BLaER1 treated with 17β-estradiol and CSF1 and Interleukin-3, amounts not matched to agents 10 nM and 100 nM (cell line): ENCODE measurements at regions not wholly inside any gene's neighbourhood (a gene's known extent, or its start where the extent isn't known, plus 50 kb on each side); places are given as distances from the start of the nearest gene placed in this dataset.
"Not testable (repeated sequence)": the region's sequence is repeated elsewhere in the genome, so short reads cannot be mapped to it uniquely, and the experiment has no call there.

Experiments
- H3K27ac ChIP-seq, 11 experiments: shearing (Covaris generic); formaldehyde crosslinking; 2 replicates each; pipeline ENCODE4 v1.8.1; 2022
- H3K27me3 ChIP-seq, 11 experiments: shearing (Covaris generic); formaldehyde crosslinking; 2 replicates each; pipeline ENCODE4 v1.8.1; 2022
- H3K36me3 ChIP-seq, 11 experiments: shearing (Covaris generic); formaldehyde crosslinking; 2 replicates each; pipeline ENCODE4 v1.8.1; 2022
- H3K4me1 ChIP-seq, 10 experiments: shearing (Covaris generic); formaldehyde crosslinking; 2 replicates each; pipeline ENCODE4 v1.8.1; 2022
- H3K4me2 ChIP-seq, 11 experiments: shearing (Covaris generic); formaldehyde crosslinking; 2 replicates each; pipeline ENCODE4 v1.8.1; 2022
- H3K4me3 ChIP-seq, 10 experiments: shearing (Covaris generic); formaldehyde crosslinking; 2 replicates each; pipeline ENCODE4 v1.8.1; 2022
- H3K9ac ChIP-seq, 11 experiments: shearing (Covaris generic); formaldehyde crosslinking; 2 replicates each; pipeline ENCODE4 v1.8.1; 2022
- H3K9me3 ChIP-seq, 11 experiments: shearing (Covaris generic); formaldehyde crosslinking; replicated peaks in 1 of 11; 2 replicates each; pipeline ENCODE4 v1.8.1; 2022
- H4K20me1 ChIP-seq, 11 experiments: shearing (Covaris generic); formaldehyde crosslinking; 2 replicates each; pipeline ENCODE4 v1.8.1; 2022
- Cebpa-rat ChIP-seq, 11 experiments: shearing (Covaris generic); IDR thresholded peaks; 2 replicates each; pipeline ENCODE4 v1.8.1; 2022

GRCh38 chrX:40855932-40856515 is 120.7 kb upstream of the MED14 start:
- no peaks in the 10 kb centered on the region for H4K20me1 ChIP-seq
- H3K27ac ChIP-seq: no peak overlapping the region
- no peaks in the 10 kb centered on the region for H3K4me1 ChIP-seq
- peaks cover 5 to 52% (median 40%) of the 10 kb centered on the region in 11 experiments; a peak in 21 of 22 replicates for H3K27me3 ChIP-seq
- H3K36me3 ChIP-seq: no peaks in the 10 kb centered on the region
- TF ChIP-seq Cebpa-rat (IDR thresholded peaks at IDR 0.05): no peak
- H3K9ac ChIP-seq: no peak overlapping the region
- H3K9me3 ChIP-seq: peaks cover 17 to 42% (median 21%) of the 10 kb centered on the region in 11 experiments
- H3K4me2 ChIP-seq: no peak overlapping the region
- H3K4me3 ChIP-seq: no peak overlapping the region

- Histone ChIP-seq H3K27me3 (peaks cover 0 to 29% (median 21%) of the 10 kb centered on the region in 11 experiments; a peak in 14 of 22 replicates), H3K9me3 (peaks cover 37 to 64% (median 49%) of the 10 kb centered on the region in 11 experiments)
Measured at GRCh38 chrX:40861952-40862554, 126.7 kb upstream of the MED14 start.

GRCh38 chrX:40863260-40863659 is 127.9 kb upstream of the MED14 start:
- not testable (repeated sequence) for H3K4me1 ChIP-seq, H3K9ac ChIP-seq, H3K4me2 ChIP-seq, H3K27ac ChIP-seq, H3K4me3 ChIP-seq, H3K36me3 ChIP-seq, H4K20me1 ChIP-seq
- peaks cover 37 to 64% (median 49%) of the 10 kb centered on the region in 11 experiments for H3K9me3 ChIP-seq
- peaks cover 0 to 35% (median 27%) of the 10 kb centered on the region in 11 experiments; a peak in 14 of 22 replicates for H3K27me3 ChIP-seq

More at GRCh38 chrX:40861952-40862554, 126.7 kb upstream of the MED14 start:
- H3K36me3 ChIP-seq, H3K9ac ChIP-seq, H3K4me1 ChIP-seq, H4K20me1 ChIP-seq, H3K27ac ChIP-seq, H3K4me2 ChIP-seq: not testable (repeated sequence)
- peak overlapping the region in 1 of 10 experiments; percentile 24; a peak in 1 of 20 replicates for H3K4me3 ChIP-seq

GRCh38 chrX:40863671-40864070 is 128.3 kb upstream of the MED14 start:
- Histone ChIP-seq H3K27ac (no peak overlapping the region), H3K9me3 (peaks cover 37 to 68% (median 51%) of the 10 kb centered on the region in 11 experiments), H3K27me3 (peaks cover 0 to 35% (median 28%) of the 10 kb centered on the region in 11 experiments; a peak in 14 of 22 replicates), H3K4me3 (no peak overlapping the region), H3K4me1 (no peaks in the 10 kb centered on the region), H3K36me3 (no peaks in the 10 kb centered on the region), H3K4me2 (no peak overlapping the region), H3K9ac (no peak overlapping the region), H4K20me1 (no peaks in the 10 kb centered on the region)
- TF ChIP-seq Cebpa-rat (IDR thresholded peaks at IDR 0.05): no peak

GRCh38 chrX:40864972-40865371 is 129.6 kb upstream of the MED14 start:
- peaks cover 0 to 35% (median 28%) of the 10 kb centered on the region in 11 experiments; a peak in 14 of 22 replicates for H3K27me3 ChIP-seq
- H3K4me1 ChIP-seq: no peaks in the 10 kb centered on the region
- no peak overlapping the region for H3K4me2 ChIP-seq
- H3K9me3 ChIP-seq: peaks cover 31 to 67% (median 46%) of the 10 kb centered on the region in 11 experiments
- TF ChIP-seq Cebpa-rat (IDR thresholded peaks at IDR 0.05): no peak
- no peak overlapping the region for H3K9ac ChIP-seq
- H3K36me3 ChIP-seq: no peaks in the 10 kb centered on the region
- H4K20me1 ChIP-seq: no peaks in the 10 kb centered on the region
- H3K4me3 ChIP-seq: no peak overlapping the region
- H3K27ac ChIP-seq: no peak overlapping the region

- Histone ChIP-seq H3K9me3 (peaks cover 12 to 48% (median 27%) of the 10 kb centered on the region in 11 experiments), H3K27me3 (peaks cover 0 to 35% (median 26%) of the 10 kb centered on the region in 11 experiments; a peak in 14 of 22 replicates), H3K9ac (no peak overlapping the region), H3K4me3 (no peak overlapping the region), H3K27ac (no peak overlapping the region), H4K20me1 (no peaks in the 10 kb centered on the region), H3K36me3 (no peaks in the 10 kb centered on the region), H3K4me2 (no peak overlapping the region), H3K4me1 (no peaks in the 10 kb centered on the region)
- TF ChIP-seq Cebpa-rat (IDR thresholded peaks at IDR 0.05): no peak
Measured at GRCh38 chrX:40866893-40867292, 131.6 kb upstream of the MED14 start.

- H3K27me3 ChIP-seq: peaks cover 0 to 38% (median 26%) of the 10 kb centered on the region in 11 experiments; a peak in 14 of 22 replicates
- no peaks in the 10 kb centered on the region for H3K36me3 ChIP-seq
- H3K4me3 ChIP-seq: no peak overlapping the region
- no peaks in the 10 kb centered on the region for H4K20me1 ChIP-seq
- no peak overlapping the region for H3K4me2 ChIP-seq
- no peaks in the 10 kb centered on the region for H3K4me1 ChIP-seq
- no peak for TF ChIP-seq Cebpa-rat (IDR thresholded peaks at IDR 0.05)
- no peak overlapping the region for H3K27ac ChIP-seq
- H3K9ac ChIP-seq: no peak overlapping the region
- H3K9me3 ChIP-seq: peaks cover 8 to 44% (median 22%) of the 10 kb centered on the region in 11 experiments
Measured at GRCh38 chrX:40867352-40867751, 132.0 kb upstream of the MED14 start.

- Histone ChIP-seq H3K4me1 (no peaks in the 10 kb centered on the region), H4K20me1 (no peaks in the 10 kb centered on the region; a peak in 1 of 22 replicates)
- TF ChIP-seq Cebpa-rat (IDR thresholded peaks at IDR 0.05): no peak
Measured at GRCh38 chrX:40868868-40869267, 133.5 kb upstream of the MED14 start.

GRCh38 chrX:40870982-40871381 is 135.6 kb upstream of the MED14 start:
- H4K20me1 ChIP-seq, H3K27ac ChIP-seq, H3K4me1 ChIP-seq, H3K36me3 ChIP-seq, H3K4me2 ChIP-seq, H3K4me3 ChIP-seq, H3K9ac ChIP-seq: not testable (repeated sequence)
- H3K9me3 ChIP-seq: peaks cover 0 to 19% (median 6%) of the 10 kb centered on the region in 11 experiments; a peak in 10 of 22 replicates
- peaks cover 8 to 57% (median 40%) of the 10 kb centered on the region in 11 experiments; a peak in 20 of 22 replicates for H3K27me3 ChIP-seq

More at GRCh38 chrX:40868868-40869267, 133.5 kb upstream of the MED14 start:
- Histone ChIP-seq H3K27me3 (peaks cover 0 to 52% (median 34%) of the 10 kb centered on the region in 11 experiments; a peak in 16 of 22 replicates), H3K4me2 (no peak overlapping the region), H3K9ac (no peak overlapping the region), H3K27ac (no peak overlapping the region), H3K36me3 (no peaks in the 10 kb centered on the region), H3K4me3 (no peak overlapping the region), H3K9me3 (peaks cover 0 to 28% (median 10%) of the 10 kb centered on the region in 11 experiments; a peak in 12 of 22 replicates)
